ENCODE measurements at regions not wholly inside any gene's neighbourhood (a gene's known extent, or its start where the extent isn't known, plus 50 kb on each side); places are given as distances from the start of the nearest gene placed in this dataset.

GRCh38 chr11:22082178-22082577 is 110.7 kb upstream of the ANO5 start:
- DNase-seq (ENCODE audit: low read depth, low spot score) = no peak
- CTCF ChIA-PET = no interaction called here
- H3K9me3 ChIP-seq (ENCODE audit: control insufficient read depth, insufficient read depth, low read length) = peaks cover 9% of the 10 kb centered on the region; the same call in 1 of the 2 replicates
- POLR2A ChIA-PET = no interaction called here
- no peak overlapping the region for H3K27ac ChIP-seq (ENCODE audit: low read depth, low read length)
- no peak overlapping the region for H3K4me3 ChIP-seq (ENCODE audit: low read depth, low read length)
- TF ChIP-seq CTCF (IDR thresholded peaks at IDR 0.05; ENCODE audit: low read depth, low read length) = no peak
- no peaks in the 10 kb centered on the region for H3K27me3 ChIP-seq (ENCODE audit: control insufficient read depth, insufficient read depth, low read length)

DNA sequence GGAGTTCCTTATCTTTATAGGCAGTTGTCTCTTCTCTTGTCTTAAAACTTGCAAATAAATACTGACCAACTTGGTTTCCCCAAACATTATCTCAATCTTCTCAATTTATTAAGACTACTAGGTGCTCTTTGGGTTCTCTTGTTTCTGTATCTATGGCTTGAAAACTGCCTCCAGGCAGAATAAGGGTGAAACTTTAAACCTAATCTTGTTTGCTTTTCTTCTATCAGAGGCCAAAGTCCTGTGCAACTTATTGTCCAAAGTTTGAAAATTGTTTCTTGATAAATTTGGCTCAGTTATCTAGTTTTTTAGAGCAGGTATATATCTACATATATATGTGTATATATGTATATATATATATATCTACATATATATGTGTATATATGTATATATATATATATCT is 110.1 kb upstream of the ANO5 start:
- Histone ChIP-seq H3K27ac (ENCODE audit: low read depth, low read length) (no peak overlapping the region), H3K4me3 (ENCODE audit: low read depth, low read length) (no peak overlapping the region), H3K27me3 (ENCODE audit: control insufficient read depth, insufficient read depth, low read length) (no peaks in the 10 kb centered on the region), H3K9me3 (ENCODE audit: control insufficient read depth, insufficient read depth, low read length) (peaks cover 9% of the 10 kb centered on the region; the same call in 1 of the 2 replicates)
- ChIA-PET POLR2A (no interaction called here), CTCF (no interaction called here)
- DNase-seq (ENCODE audit: low read depth, low spot score) = no peak
- no peak for TF ChIP-seq CTCF (IDR thresholded peaks at IDR 0.05; ENCODE audit: low read depth, low read length)

DNA sequence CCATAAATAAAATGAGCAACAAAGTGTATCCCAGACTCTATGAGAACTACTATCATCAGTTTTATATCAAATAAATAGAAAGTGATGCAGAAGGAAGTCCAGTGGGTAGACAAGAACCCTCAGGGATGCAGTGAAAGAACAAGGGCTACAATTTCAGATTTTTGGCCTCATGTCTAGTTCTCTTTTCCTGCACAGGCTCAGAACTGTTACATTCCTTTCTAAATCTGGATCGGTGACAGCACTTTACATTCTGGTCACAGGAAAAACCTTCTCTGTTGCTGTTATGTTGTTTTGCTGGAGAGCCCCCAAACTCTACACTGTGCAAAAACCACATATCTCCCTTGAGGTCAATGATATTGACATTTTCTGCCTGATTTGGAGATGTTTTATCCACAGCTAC is 108.8 kb upstream of the ANO5 start:
- TF ChIP-seq CTCF (IDR thresholded peaks at IDR 0.05; ENCODE audit: low read depth, low read length) = no peak
- CTCF ChIA-PET = no interaction called here
- POLR2A ChIA-PET = no interaction called here
- Histone ChIP-seq H3K27ac (ENCODE audit: low read depth, low read length) (no peak overlapping the region), H3K4me3 (ENCODE audit: low read depth, low read length) (no peak overlapping the region), H3K27me3 (ENCODE audit: control insufficient read depth, insufficient read depth, low read length) (no peaks in the 10 kb centered on the region), H3K9me3 (ENCODE audit: control insufficient read depth, insufficient read depth, low read length) (peaks cover 10% of the 10 kb centered on the region; the same call in 1 of the 2 replicates)
- DNase-seq (ENCODE audit: low read depth, low spot score) = no peak

- ChIA-PET CTCF (no interaction called here), POLR2A (no interaction called here)
- DNase-seq (ENCODE audit: low read depth, low spot score) = no peak
- no peak for TF ChIP-seq CTCF (IDR thresholded peaks at IDR 0.05; ENCODE audit: low read depth, low read length)
- no peaks in the 10 kb centered on the region for H3K27me3 ChIP-seq (ENCODE audit: control insufficient read depth, insufficient read depth, low read length)
- no peak overlapping the region for H3K27ac ChIP-seq (ENCODE audit: low read depth, low read length)
- H3K4me3 ChIP-seq (ENCODE audit: low read depth, low read length) = no peak overlapping the region
- peaks cover 6% of the 10 kb centered on the region; the same call in 1 of the 2 replicates for H3K9me3 ChIP-seq (ENCODE audit: control insufficient read depth, insufficient read depth, low read length)
Observed at GRCh38 chr11:22084564-22084963, 108.3 kb upstream of the ANO5 start.

GRCh38 chr11:22089609-22090008 is 103.3 kb upstream of the ANO5 start:
- no peak for TF ChIP-seq CTCF (IDR thresholded peaks at IDR 0.05; ENCODE audit: low read depth, low read length)
- POLR2A ChIA-PET = no interaction called here
- CTCF ChIA-PET = no interaction called here
- DNase-seq (ENCODE audit: low read depth, low spot score) = no peak
- no peaks in the 10 kb centered on the region for H3K27me3 ChIP-seq (ENCODE audit: control insufficient read depth, insufficient read depth, low read length)
- H3K27ac ChIP-seq (ENCODE audit: low read depth, low read length) = no peak overlapping the region
- H3K9me3 ChIP-seq (ENCODE audit: control insufficient read depth, insufficient read depth, low read length) = peaks cover 11% of the 10 kb centered on the region; the same call in 1 of the 2 replicates
- no peak overlapping the region for H3K4me3 ChIP-seq (ENCODE audit: low read depth, low read length)

Data from AG04450 (cell line).